Activated CD4-positive, alpha-beta T cell treated with anti-CD3 and anti-CD28 coated beads, Interleukin-2, amount 10 ng/mL, durations not matched to agents 7 days and 5 days (primary cell): ENCODE measurements at regions not wholly inside any gene's neighbourhood (a gene's known extent, or its start where the extent isn't known, plus 50 kb on each side); places are given as distances from the start of the nearest gene placed in this dataset.
"Not testable (repeated sequence)": the region's sequence is repeated elsewhere in the genome, so short reads cannot be mapped to it uniquely, and the experiment has no call there.

Experiments used
- CTCF ChIA-PET: fragments of 350-600 bp; sonication (Branson Sonifier 250); formaldehyde crosslinking; loops from one replicate; lab custom pipeline; 2021; ENCODE audit warnings: antibody characterized with exemption; lab: Charles Lee
- POLR2A ChIA-PET: fragments of 350-600 bp; sonication (Branson Sonifier 250); formaldehyde crosslinking; loops from one replicate; lab custom pipeline; 2021; ENCODE audit warnings: antibody characterized with exemption; lab: Charles Lee
- DNase-seq: peaks from one replicate; pipeline ENCODE4 v3.0.0-alpha.2; 2020
- H3K27ac Mint-ChIP-seq: one replicate; pipeline ENCODE4 v1.8.0; 2021; ENCODE audit warnings: mild to moderate bottlenecking, moderate library complexity, mixed read lengths
- H3K27me3 Mint-ChIP-seq: one replicate; pipeline ENCODE4 v1.8.0; 2021; ENCODE audit warnings: mixed read lengths
- H3K36me3 Mint-ChIP-seq: one replicate; pipeline ENCODE4 v1.8.0; 2021; ENCODE audit warnings: low read depth, mixed read lengths
- H3K4me1 Mint-ChIP-seq: one replicate; pipeline ENCODE4 v1.8.0; 2021; ENCODE audit warnings: mixed read lengths
- H3K4me3 Mint-ChIP-seq: one replicate; pipeline ENCODE4 v1.8.0; 2021; ENCODE audit warnings: mild to moderate bottlenecking, moderate library complexity, mixed read lengths
- H3K9me3 Mint-ChIP-seq: one replicate; pipeline ENCODE4 v1.8.0; 2021; ENCODE audit warnings: mixed read lengths

DNA sequence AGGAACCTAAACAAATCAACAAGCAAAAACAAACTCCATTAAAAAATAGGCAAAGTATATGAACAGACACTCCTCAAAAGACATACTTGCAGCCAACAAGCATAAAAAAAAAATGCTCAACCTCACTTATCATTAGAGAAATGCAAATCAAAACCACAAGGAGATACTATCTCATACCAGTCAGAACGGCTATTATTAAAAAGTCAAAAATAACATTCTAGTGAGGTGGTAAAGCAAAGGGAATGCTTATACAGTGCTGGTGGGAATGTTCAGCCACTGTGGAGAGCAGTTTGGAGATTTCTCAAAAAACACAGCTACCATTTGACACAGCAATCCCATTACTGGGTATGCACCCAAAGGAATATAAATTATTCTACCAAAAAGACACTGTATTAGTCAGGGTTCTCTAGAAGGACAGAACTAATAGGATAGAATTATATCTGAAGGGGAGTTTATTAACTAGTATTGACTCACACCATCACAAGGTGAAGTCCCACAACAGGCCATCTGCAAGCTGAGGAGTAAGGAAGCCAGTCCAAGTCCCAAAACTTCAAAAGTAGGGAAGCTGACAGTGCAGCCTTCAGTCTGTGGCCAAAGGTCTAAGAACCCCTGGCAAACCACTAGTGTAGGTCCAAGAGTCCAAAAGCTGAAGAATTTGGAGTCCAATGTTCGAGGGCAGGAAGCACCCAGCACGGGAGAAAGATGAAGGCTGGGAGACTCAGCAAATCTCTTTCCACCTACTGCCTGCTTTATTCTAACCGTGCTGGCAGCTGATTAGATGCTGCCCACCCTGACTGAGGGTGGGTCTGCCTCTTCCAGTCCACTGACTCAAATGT lies 101.6 kb upstream of the KRAS start:
- Mint-ChIP-seq H3K9me3 (peaks cover 4% of the 10 kb centered on the region), H3K27me3 (peaks cover 5% of the 10 kb centered on the region), H3K4me3 (no peak overlapping the region), H3K4me1 (peaks cover 3% of the 10 kb centered on the region), H3K36me3 (no peaks in the 10 kb centered on the region), H3K27ac (no peak overlapping the region)
- no peak for DNase-seq
- POLR2A ChIA-PET = no interaction called here
- CTCF ChIA-PET = no interaction called here

DNA sequence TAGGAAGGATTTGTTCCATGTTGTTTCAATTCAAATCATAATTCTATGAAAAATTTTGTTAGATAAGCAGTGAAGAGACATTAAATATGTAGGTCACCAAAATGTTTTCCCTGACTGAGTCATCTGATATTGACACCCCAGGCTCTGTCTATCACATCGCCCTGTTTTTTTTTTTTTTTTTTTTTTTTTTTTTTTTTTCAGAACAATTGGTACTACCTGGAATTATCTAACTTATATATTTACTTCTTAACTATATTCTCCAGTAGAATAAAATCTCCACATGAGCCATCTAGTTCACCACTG lies 97.8 kb upstream of the KRAS start:
- Mint-ChIP-seq H3K36me3 (no peaks in the 10 kb centered on the region), H3K4me3 (no peak overlapping the region), H3K9me3 (peaks cover 4% of the 10 kb centered on the region), H3K27ac (no peak overlapping the region), H3K4me1 (peaks cover 3% of the 10 kb centered on the region), H3K27me3 (peaks cover 2% of the 10 kb centered on the region)
- DNase-seq = no peak
- CTCF ChIA-PET = interaction anchor here (1.1 to 2.0 kb wide), 2 partner anchors 14 to 91 kb away, joined by 3 to 6 read pairs; no protein-coding TSS in a partner anchor
- POLR2A ChIA-PET = no interaction called here

DNA sequence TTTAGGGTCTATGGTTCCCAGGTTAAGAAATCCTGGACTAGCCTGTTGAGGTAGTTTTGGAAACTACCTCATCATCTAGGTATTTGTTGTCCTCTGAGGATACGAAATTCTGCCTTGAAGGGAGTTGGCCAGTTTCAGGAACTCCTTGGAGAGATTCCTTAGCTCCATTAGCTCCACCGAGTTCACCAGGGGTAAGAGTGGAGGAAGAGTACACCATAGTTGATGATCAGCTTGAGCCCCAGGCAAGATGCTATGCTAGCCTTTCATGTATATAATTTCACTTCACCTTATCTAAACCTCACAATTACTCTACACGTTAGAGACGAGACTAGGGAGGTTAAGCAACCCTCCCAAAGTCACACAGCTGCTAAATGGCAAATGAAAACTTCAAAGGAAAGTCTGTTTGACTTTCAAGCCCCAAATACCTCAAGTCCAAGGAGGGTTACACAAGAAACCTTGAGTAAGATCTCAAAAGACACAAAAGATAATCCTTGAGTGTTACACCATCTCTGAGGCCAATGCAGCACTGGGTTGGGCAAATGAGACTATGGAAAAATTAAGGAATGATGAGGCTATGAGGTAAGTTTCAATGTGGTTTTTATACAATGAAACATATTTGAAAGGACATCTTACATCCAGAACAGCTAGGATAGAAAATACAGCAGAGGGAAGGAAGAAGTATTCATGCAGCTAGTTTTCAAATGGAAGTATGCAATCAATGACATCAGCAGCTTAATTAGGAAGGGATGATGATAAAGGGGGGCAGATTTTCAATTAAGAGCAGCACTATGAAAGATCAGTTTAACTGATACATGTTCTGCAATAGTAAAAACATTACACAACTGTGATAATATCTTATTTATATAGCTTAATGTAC lies 97.2 kb upstream of the KRAS start:
- Mint-ChIP-seq H3K4me3 (no peak overlapping the region), H3K27ac (no peak overlapping the region), H3K27me3 (no peaks in the 10 kb centered on the region), H3K4me1 (peaks cover 3% of the 10 kb centered on the region), H3K36me3 (no peaks in the 10 kb centered on the region), H3K9me3 (peaks cover 2% of the 10 kb centered on the region)
- ChIA-PET POLR2A (no interaction called here), CTCF (interaction anchor here (1.1 to 2.0 kb wide), 2 partner anchors 13 to 90 kb away, joined by 3 to 6 read pairs; no protein-coding TSS in a partner anchor)
- DNase-seq = no peak

DNA sequence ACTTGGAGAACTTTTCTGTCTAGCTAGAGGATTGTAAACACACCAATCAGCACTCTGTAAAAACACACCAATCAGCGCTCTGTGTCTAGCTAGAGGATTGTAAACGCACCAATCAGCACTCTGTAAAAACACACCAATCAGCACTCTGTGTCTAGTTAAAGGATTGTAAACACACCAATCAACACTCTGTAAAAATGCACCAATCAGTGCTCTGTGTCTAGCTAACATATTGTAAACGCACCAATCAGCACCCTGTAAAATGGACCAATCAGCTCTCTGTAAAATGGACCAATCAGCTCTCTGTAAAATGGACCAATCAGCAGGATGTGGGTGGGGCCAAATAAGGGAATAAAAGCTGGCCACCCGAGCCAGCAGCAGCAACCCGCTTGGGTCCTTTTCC lies 91.1 kb upstream of the KRAS start:
- ChIA-PET CTCF (interaction anchor here (0.8 to 1.3 kb wide), 3 partner anchors 9 to 42 kb away, joined by 3 read pairs; no protein-coding TSS in a partner anchor), POLR2A (interaction anchor here (0.6 kb wide), 1 partner anchor 110 kb away, joined by 7 read pairs; no protein-coding TSS in a partner anchor)
- H3K27ac Mint-ChIP-seq, H3K9me3 Mint-ChIP-seq, H3K4me3 Mint-ChIP-seq, H3K4me1 Mint-ChIP-seq, DNase-seq, H3K36me3 Mint-ChIP-seq, H3K27me3 Mint-ChIP-seq: not testable (repeated sequence)

DNA sequence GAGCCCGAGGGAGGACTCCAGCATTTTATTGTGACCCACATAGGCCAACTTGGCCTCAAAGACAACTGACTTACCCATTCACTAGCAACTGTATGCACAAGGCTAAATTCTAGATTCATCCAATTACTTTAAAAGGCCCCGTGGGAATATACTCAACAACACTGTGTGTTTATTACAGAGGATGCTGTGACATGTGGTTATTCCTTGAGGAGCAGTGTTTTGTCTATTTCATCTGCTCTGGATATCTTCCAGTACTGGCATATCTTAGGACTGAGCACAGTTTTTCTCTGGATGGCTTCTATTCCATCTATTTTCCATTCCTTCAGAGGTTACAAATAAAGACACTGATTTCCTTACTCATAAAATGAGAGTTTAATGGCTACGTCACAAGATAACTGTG lies 87.2 kb upstream of the KRAS start:
- peaks cover 6% of the 10 kb centered on the region for H3K9me3 Mint-ChIP-seq
- CTCF ChIA-PET = no interaction called here
- no peaks in the 10 kb centered on the region for H3K36me3 Mint-ChIP-seq
- H3K27me3 Mint-ChIP-seq = peaks cover 8% of the 10 kb centered on the region
- DNase-seq = no peak
- peaks cover 8% of the 10 kb centered on the region for H3K4me1 Mint-ChIP-seq
- POLR2A ChIA-PET = no interaction called here
- H3K27ac Mint-ChIP-seq = no peak overlapping the region
- no peak overlapping the region for H3K4me3 Mint-ChIP-seq

DNA sequence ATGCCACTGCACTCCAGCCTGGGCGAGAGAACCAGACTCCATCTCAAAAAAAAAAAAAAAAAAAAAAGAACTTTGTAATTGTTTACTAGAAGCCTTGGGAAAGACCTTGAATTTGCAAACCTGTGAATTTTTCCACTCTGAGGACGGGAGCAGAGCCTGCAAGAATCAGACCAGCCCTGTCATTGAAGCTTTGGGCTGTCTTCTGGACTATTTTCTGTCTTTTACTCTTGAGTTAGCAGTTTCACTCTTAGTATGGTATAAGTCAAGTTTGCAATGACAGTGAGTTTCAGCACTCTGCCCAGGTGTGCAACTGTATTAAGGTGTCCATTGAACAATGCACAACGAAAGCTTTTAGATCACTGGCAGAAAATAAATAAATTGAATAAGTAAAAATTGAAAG lies 81.4 kb upstream of the KRAS start:
- no peaks in the 10 kb centered on the region for H3K9me3 Mint-ChIP-seq
- H3K4me1 Mint-ChIP-seq = peaks cover 10% of the 10 kb centered on the region
- no peak overlapping the region for H3K27ac Mint-ChIP-seq
- H3K36me3 Mint-ChIP-seq = no peaks in the 10 kb centered on the region
- DNase-seq = no peak
- no peak overlapping the region for H3K4me3 Mint-ChIP-seq
- peaks cover 25% of the 10 kb centered on the region for H3K27me3 Mint-ChIP-seq
- ChIA-PET POLR2A (no interaction called here), CTCF (interaction anchor here (1.7 kb wide), 1 partner anchor 24 kb away, joined by 3 read pairs; no protein-coding TSS in a partner anchor)

DNA sequence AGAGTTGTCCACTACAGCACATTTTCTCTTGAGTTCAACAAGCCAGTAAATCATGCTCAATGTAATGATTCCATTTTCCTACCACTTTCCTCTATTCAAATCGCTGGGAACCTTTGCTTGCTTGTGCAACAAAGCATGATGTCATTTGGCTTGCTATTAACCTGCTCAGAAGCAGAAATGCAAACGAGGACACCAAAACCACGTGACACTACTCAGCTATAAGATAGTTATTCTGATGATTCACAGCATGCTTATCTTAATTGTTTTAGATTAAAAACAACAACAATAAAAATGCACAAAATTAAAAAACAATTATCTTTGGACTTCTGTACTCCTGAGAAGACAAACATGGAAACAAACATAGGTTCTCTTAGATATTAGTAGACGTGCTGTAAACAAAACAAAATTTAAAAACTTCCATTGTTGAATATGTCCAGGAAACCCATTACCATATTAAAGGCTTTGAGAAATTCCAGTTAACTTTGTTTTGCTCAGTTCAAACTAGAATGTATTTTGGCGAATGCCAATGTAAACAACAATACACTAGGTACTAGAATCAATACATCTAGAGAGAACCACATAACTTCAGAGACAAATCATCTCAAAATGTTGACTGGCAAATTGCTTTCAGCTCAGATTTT lies 77.5 kb upstream of the KRAS start:
- no peaks in the 10 kb centered on the region for H3K36me3 Mint-ChIP-seq
- CTCF ChIA-PET = interaction anchor here (1.3 kb wide), 1 partner anchor 8 kb away, joined by 3 read pairs; no protein-coding TSS in a partner anchor
- peaks cover 19% of the 10 kb centered on the region for H3K27me3 Mint-ChIP-seq
- no peaks in the 10 kb centered on the region for H3K9me3 Mint-ChIP-seq
- no peak overlapping the region for H3K4me3 Mint-ChIP-seq
- POLR2A ChIA-PET = no interaction called here
- peaks cover 14% of the 10 kb centered on the region for H3K4me1 Mint-ChIP-seq
- no peak overlapping the region for H3K27ac Mint-ChIP-seq
- DNase-seq = no peak

DNA sequence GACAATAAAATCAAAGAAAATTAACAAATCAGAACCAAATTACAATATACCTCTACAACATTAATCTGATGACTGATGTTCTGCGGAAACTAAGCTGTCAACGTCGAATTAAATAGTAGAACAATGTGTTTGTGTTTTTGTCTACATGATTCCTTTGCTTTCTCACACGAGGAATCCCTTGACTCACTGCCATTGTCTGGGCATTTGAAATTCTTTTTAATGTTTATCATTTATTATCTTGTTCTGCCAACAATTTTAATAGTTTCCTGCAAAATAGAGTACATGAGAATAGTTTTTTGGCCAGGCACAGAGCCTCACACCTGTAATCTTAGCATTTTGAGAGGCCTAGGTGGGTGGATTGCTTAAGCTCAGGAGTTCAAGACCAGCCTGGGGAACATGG lies 76.6 kb upstream of the KRAS start:
- Mint-ChIP-seq H3K27me3 (peaks cover 19% of the 10 kb centered on the region), H3K4me3 (no peak overlapping the region), H3K9me3 (no peaks in the 10 kb centered on the region), H3K27ac (no peak overlapping the region), H3K4me1 (peaks cover 22% of the 10 kb centered on the region), H3K36me3 (no peaks in the 10 kb centered on the region)
- DNase-seq = no peak
- CTCF ChIA-PET = interaction anchor here (1.3 kb wide), 1 partner anchor 9 kb away, joined by 3 read pairs; no protein-coding TSS in a partner anchor
- POLR2A ChIA-PET = no interaction called here

DNA sequence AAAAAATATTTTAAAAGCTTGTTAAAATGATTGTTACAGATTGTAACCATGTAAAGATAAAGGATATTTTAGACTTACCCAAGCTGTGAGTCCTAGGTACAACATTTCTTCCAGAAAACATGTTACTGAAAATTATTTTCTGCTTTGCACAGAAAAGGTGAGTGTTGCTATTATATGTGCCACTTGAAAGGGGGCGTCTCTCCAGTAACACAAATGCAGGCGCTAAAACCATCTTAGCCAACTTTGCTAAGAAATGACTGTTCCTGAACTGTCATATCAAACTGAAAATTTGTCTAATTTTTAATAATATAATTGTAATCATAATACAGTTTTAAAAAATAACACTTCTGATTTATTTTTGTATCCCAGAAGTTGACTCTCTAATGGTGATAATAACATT lies 75.6 kb upstream of the KRAS start:
- DNase-seq = no peak
- no peaks in the 10 kb centered on the region for H3K36me3 Mint-ChIP-seq
- ChIA-PET POLR2A (no interaction called here), CTCF (interaction anchor here (0.6 kb wide), 1 partner anchor 80 kb away, joined by 5 read pairs; no protein-coding TSS in a partner anchor)
- H3K4me3 Mint-ChIP-seq = no peak overlapping the region
- H3K27me3 Mint-ChIP-seq = peaks cover 17% of the 10 kb centered on the region
- H3K9me3 Mint-ChIP-seq = no peaks in the 10 kb centered on the region
- peaks cover 30% of the 10 kb centered on the region for H3K4me1 Mint-ChIP-seq
- H3K27ac Mint-ChIP-seq = no peak overlapping the region

DNA sequence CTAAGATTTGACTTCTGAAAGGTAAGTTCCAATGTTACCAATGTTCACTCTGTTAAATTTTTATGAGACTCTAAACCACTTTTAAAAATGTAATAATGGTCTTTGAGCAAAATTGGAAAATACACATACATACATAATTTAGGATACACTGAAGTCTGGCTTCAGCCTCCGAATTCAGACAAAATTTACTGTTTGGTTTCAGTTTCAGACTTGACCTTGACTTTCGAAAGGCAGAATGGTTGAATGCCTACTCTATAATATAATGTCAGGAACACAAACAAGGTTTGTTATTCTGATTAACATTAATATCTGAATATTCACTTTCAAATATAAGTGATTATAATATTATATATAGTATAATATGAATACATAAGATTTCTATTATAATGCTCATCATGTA lies 74.1 kb upstream of the KRAS start:
- Mint-ChIP-seq H3K27me3 (peaks cover 8% of the 10 kb centered on the region), H3K4me1 (peaks cover 44% of the 10 kb centered on the region)
- POLR2A ChIA-PET = no interaction called here

DNA sequence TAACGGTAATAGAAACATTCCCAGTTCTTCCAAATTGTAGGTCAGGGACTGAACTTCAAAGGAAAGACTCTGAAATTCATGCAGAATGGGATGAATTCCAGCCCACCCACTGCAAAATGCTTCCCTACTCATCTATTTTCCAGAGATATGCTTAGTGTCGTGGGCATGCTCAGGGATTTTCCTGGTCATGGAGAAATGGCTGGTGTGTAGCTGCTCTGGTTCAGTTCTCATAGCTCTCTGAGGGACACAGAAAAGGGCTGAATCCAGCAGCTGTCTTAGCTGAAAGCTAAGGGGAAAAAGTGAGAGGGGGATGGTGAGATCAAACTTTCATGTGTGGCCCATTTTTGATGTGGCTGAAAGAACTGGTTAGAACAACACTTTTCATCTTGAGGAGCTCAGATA lies 72.9 kb upstream of the KRAS start:
- POLR2A ChIA-PET = interaction anchor here (0.6 kb wide), 1 partner anchor 54 kb away, joined by 7 read pairs; no protein-coding TSS in a partner anchor

More for the DNA sequence above, 74.1 kb upstream of the KRAS start:
- CTCF ChIA-PET = interaction anchor here (1.0 kb wide), 1 partner anchor 11 kb away, joined by 3 read pairs; no protein-coding TSS in a partner anchor
- no peak overlapping the region for H3K27ac Mint-ChIP-seq
- no peaks in the 10 kb centered on the region for H3K36me3 Mint-ChIP-seq
- H3K9me3 Mint-ChIP-seq = no peaks in the 10 kb centered on the region
- no peak overlapping the region for H3K4me3 Mint-ChIP-seq
- no peak for DNase-seq

DNA sequence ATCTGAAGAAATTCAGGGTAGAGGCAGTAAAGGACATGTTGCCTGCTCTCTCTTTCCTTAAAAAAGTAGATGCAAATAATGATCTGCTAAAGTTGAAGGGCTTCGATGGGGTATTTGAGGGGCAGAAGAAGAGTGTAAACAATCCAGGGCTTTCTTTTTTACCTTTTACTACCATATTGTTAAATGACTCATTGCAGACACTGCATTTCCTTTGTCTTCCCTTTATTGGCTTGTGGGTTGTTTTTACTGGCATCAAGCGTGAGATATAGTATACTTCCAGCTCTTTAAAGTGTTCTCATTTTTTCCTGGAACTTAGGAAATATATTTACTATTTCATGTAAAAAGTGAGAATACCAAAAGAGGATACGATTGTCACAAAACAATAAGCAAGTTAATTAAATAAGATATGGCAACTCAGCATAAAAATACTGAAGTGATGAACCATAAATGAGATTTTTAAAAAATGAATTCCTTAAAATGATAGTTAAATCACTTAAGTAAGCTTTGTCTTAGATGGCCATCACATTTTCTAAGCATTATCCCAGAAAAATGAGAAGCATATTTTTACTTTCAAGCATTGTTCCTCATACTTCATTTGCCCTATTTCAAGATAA lies 72.3 kb upstream of the KRAS start:
- Mint-ChIP-seq H3K27ac (peak overlapping the region; percentile 19), H3K4me3 (peak overlapping the region; percentile 7), H3K27me3 (peaks cover 2% of the 10 kb centered on the region), H3K36me3 (no peaks in the 10 kb centered on the region), H3K4me1 (peaks cover 46% of the 10 kb centered on the region), H3K9me3 (no peaks in the 10 kb centered on the region)
- ChIA-PET CTCF (no interaction called here), POLR2A (no interaction called here)
- no peak for DNase-seq

More for the DNA sequence above, 72.9 kb upstream of the KRAS start:
- Mint-ChIP-seq H3K36me3 (no peaks in the 10 kb centered on the region), H3K27ac (peak overlapping the region; percentile 34), H3K9me3 (no peaks in the 10 kb centered on the region), H3K4me3 (peak overlapping the region; percentile 4), H3K27me3 (peaks cover 5% of the 10 kb centered on the region), H3K4me1 (peaks cover 46% of the 10 kb centered on the region)
- CTCF ChIA-PET = no interaction called here
- peak; percentile 37 for DNase-seq
